ENCODE measurements at regions not wholly inside any gene's neighbourhood (a gene's known extent, or its start where the extent isn't known, plus 50 kb on each side); places are given as distances from the start of the nearest gene placed in this dataset.
"Not testable (repeated sequence)": the region's sequence is repeated elsewhere in the genome, so short reads cannot be mapped to it uniquely, and the experiment has no call there.

DNA sequence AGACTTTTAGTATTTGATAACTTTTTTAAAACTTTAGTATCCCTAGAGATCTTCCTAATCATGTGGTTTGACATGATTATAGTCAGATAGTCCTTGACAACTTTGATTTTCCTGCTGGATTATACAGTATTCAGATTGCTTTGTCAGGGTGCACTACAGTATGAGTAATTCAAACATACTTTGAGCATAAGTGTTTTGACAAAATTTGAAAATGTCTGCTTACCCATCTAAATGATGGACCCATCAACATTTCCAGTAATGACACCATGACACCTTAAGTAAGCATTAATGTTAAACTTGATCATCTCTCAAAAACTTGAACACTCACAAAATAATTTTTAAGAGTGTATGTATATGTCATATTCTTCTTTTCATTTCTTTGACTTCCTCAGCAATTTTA, 514.5 kb upstream of the SMIM31 start:
- H3K27ac ChIP-seq: no peak overlapping the region
- no peaks in the 10 kb centered on the region for H3K4me1 ChIP-seq
- no peak overlapping the region for H3K4me3 ChIP-seq
- no peaks in the 10 kb centered on the region for H3K27me3 ChIP-seq
- H3K9me3 ChIP-seq: no peaks in the 10 kb centered on the region
- no peak for TF ChIP-seq POLR2A (IDR thresholded peaks at IDR 0.05)
- TF ChIP-seq POLR2AphosphoS5 (IDR thresholded peaks at IDR 0.05): no peak
- TF ChIP-seq, protein P1, sequence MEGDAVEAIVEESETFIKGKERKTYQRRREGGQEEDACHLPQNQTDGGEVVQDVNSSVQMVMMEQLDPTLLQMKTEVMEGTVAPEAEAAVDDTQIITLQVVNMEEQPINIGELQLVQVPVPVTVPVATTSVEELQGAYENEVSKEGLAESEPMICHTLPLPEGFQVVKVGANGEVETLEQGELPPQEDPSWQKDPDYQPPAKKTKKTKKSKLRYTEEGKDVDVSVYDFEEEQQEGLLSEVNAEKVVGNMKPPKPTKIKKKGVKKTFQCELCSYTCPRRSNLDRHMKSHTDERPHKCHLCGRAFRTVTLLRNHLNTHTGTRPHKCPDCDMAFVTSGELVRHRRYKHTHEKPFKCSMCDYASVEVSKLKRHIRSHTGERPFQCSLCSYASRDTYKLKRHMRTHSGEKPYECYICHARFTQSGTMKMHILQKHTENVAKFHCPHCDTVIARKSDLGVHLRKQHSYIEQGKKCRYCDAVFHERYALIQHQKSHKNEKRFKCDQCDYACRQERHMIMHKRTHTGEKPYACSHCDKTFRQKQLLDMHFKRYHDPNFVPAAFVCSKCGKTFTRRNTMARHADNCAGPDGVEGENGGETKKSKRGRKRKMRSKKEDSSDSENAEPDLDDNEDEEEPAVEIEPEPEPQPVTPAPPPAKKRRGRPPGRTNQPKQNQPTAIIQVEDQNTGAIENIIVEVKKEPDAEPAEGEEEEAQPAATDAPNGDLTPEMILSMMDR (IDR thresholded peaks at IDR 0.05): no peak
- no peak for TF ChIP-seq EP300 (IDR thresholded peaks at IDR 0.05)
- no peak for DNase-seq (ENCODE audit: low spot score in 2 of 2)
- H3K36me3 ChIP-seq: no peaks in the 10 kb centered on the region

GRCh38 chr4:164239976-164240375, 514.0 kb upstream of the SMIM31 start:
- Histone ChIP-seq H3K27ac (no peak overlapping the region), H3K27me3 (no peaks in the 10 kb centered on the region), H3K9me3 (no peaks in the 10 kb centered on the region), H3K4me3 (no peak overlapping the region), H3K36me3 (no peaks in the 10 kb centered on the region), H3K4me1 (no peaks in the 10 kb centered on the region)
- TF ChIP-seq, protein P1 (IDR thresholded peaks at IDR 0.05): no peak
- no peak for TF ChIP-seq POLR2AphosphoS5 (IDR thresholded peaks at IDR 0.05)
- TF ChIP-seq POLR2A (IDR thresholded peaks at IDR 0.05): no peak
- TF ChIP-seq EP300 (IDR thresholded peaks at IDR 0.05): no peak
- no peak for DNase-seq (ENCODE audit: low spot score in 2 of 2)
- WGBS: 49% methylated on average over 3 of the region's 3 CpGs

DNA sequence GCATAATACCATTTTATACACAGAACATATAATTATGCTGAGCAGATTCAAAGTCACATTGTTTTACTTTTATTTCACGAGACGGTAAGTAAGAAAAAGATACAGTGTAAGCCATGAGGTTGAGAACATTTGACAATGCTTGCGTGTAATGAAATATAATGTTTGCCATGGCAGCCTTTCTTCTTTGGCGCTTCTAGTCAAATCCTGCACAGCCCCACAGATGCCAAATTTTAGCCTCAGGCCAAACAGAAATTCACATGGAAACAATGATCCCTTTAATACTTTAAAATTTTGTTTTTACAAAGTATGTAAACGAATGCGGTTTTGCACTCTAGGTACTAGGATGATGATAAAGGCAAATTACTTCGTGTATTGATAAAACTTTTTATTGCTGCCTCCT, 502.7 kb upstream of the SMIM31 start:
- no peaks in the 10 kb centered on the region for H3K4me1 ChIP-seq
- no peaks in the 10 kb centered on the region for H3K36me3 ChIP-seq
- H3K4me3 ChIP-seq: no peak overlapping the region
- H3K9me3 ChIP-seq: no peaks in the 10 kb centered on the region
- no peak for DNase-seq (ENCODE audit: low spot score in 2 of 2)
- no peak for TF ChIP-seq POLR2AphosphoS5 (IDR thresholded peaks at IDR 0.05)
- TF ChIP-seq, protein P1 (IDR thresholded peaks at IDR 0.05): no peak
- no peak for TF ChIP-seq POLR2A (IDR thresholded peaks at IDR 0.05)
- TF ChIP-seq EP300 (IDR thresholded peaks at IDR 0.05): no peak
- 67% methylated on average over 7 of the region's 7 CpGs for WGBS
- no peaks in the 10 kb centered on the region for H3K27me3 ChIP-seq
- H3K27ac ChIP-seq: no peak overlapping the region

- no peak overlapping the region for H3K27ac ChIP-seq
- TF ChIP-seq EP300 (IDR thresholded peaks at IDR 0.05): no peak
- TF ChIP-seq, protein P1 (IDR thresholded peaks at IDR 0.05): no peak
Measured at GRCh38 chr4:164252286-164252685, 501.6 kb upstream of the SMIM31 start.

DNA sequence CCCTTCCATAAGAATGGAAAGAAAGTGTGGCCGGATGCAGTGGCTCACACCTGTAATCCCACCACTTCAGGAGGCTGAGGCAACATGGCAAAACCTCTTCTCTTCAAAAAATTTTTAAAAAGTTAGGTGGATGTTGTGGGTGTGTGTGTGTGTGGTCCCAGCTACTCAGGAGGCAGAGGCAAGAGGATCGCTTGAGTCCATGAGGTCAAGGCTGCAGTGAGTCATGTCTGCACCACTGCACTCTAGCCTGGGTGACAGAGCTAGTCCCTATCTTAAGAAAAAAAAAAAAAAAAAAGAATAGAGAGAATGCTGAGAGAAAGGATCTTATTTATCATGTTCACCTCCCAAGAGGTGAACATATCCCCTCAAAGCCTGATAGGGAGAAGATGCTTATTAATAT, 492.1 kb upstream of the SMIM31 start:
- DNase-seq (ENCODE audit: low spot score in 2 of 2): no peak
- 78% methylated on average over 2 of the region's 2 CpGs for WGBS
- Histone ChIP-seq H3K27ac (no peak overlapping the region), H3K9me3 (no peaks in the 10 kb centered on the region), H3K27me3 (no peaks in the 10 kb centered on the region), H3K4me3 (no peak overlapping the region), H3K36me3 (no peaks in the 10 kb centered on the region), H3K4me1 (no peaks in the 10 kb centered on the region)
- TF ChIP-seq POLR2AphosphoS5 (IDR thresholded peaks at IDR 0.05): no peak
- TF ChIP-seq, protein P1 (IDR thresholded peaks at IDR 0.05): no peak
- TF ChIP-seq POLR2A (IDR thresholded peaks at IDR 0.05): no peak
- no peak for TF ChIP-seq EP300 (IDR thresholded peaks at IDR 0.05)

More at GRCh38 chr4:164252286-164252685, 501.6 kb upstream of the SMIM31 start:
- H3K4me1 ChIP-seq: no peaks in the 10 kb centered on the region
- H3K9me3 ChIP-seq: no peaks in the 10 kb centered on the region
- no peaks in the 10 kb centered on the region for H3K36me3 ChIP-seq
- 25% methylated on average over 1 of the region's 1 CpG for WGBS
- no peak for DNase-seq (ENCODE audit: low spot score in 2 of 2)
- no peaks in the 10 kb centered on the region for H3K27me3 ChIP-seq
- H3K4me3 ChIP-seq: no peak overlapping the region

DNA sequence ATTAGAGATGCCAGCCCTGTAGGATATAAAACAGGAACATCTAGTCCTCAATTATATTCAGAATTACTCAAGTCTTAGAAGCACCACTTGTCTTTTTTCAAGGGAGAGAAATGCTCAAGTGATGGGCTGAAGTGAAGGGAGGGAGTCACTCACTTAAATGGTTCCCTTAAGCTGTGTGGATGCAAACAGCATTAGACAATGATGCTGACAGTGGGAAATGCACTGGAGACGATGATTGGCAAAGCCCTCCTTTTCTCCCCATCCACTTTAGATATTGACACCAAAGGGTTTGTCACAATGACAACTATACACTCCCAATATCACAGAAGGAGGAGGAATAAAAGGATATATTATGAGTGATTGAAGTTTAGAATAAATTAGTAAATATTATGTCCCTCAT, 491.4 kb upstream of the SMIM31 start:
- 73% methylated on average over 1 of the region's 1 CpG for WGBS
- not testable (repeated sequence) for DNase-seq (ENCODE audit: low spot score in 2 of 2); H3K4me1 ChIP-seq

DNA sequence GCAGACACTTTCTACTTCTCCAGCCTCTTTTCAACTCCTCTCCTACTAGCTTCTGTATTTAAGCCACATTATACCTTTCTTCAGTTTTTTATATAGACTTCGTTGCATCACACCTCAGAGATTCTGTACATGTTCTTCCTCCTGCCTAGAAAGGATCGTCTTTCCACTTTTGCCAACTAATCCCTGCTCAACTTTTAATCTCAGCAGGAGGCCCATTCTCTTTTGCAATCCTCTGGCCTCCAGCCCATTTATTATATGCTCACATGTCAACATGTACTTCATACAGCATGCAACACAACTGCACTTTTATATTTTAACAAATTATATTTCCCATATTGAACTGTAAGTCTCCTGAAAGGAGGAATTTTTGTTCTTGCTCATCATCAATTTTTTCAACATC, 476.5 kb upstream of the SMIM31 start:
- H3K4me3 ChIP-seq; H3K27ac ChIP-seq; H3K9me3 ChIP-seq; DNase-seq (ENCODE audit: low spot score in 2 of 2); H3K36me3 ChIP-seq; H3K27me3 ChIP-seq; H3K4me1 ChIP-seq: not testable (repeated sequence)
- 28% methylated on average over 2 of the region's 2 CpGs for WGBS

More for the DNA sequence above, 491.4 kb upstream of the SMIM31 start:
- H3K27ac ChIP-seq, H3K27me3 ChIP-seq, H3K4me3 ChIP-seq, H3K9me3 ChIP-seq, H3K36me3 ChIP-seq: not testable (repeated sequence)

Measured in suprapubic skin (tissue), 4 donors.